ENCODE measurements at regions not wholly inside any gene's neighbourhood (a gene's known extent, or its start where the extent isn't known, plus 50 kb on each side); places are given as distances from the start of the nearest gene placed in this dataset.

GRCh38 chr3:104102386-104102785, 1264.3 kb upstream of the ALCAM start:
- no peak overlapping the region for H3K4me3 ChIP-seq (ENCODE audit: low read depth, low read length)
- peak; percentile 80 for TF ChIP-seq CTCF (IDR thresholded peaks at IDR 0.05; ENCODE audit: control insufficient read depth, extremely low read depth, insufficient read depth)
- DNase-seq (ENCODE audit: low read depth) = peak; percentile 33

DNA sequence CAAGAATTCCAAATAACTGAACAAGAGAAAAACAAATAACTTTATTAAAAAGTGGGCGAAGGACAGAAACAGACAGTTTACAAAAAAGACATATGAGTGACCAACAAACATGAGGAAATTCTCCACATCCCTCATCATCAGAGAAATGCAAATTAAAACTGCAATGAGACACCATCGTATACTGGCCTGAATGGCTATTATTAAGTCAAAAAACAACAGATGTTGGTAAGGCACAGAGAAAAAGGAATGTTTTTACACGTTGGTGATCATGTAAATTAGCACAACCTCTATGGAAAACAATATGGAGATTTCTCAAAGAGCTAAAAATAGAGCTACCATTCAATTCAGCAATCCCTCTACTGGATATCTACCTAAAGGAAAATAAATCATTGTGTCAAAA, 1260.4 kb upstream of the ALCAM start:
- TF ChIP-seq CTCF (IDR thresholded peaks at IDR 0.05; ENCODE audit: control insufficient read depth, extremely low read depth, insufficient read depth) = no peak
- DNase-seq (ENCODE audit: low read depth) = no peak
- no peak overlapping the region for H3K4me3 ChIP-seq (ENCODE audit: low read depth, low read length)

DNA sequence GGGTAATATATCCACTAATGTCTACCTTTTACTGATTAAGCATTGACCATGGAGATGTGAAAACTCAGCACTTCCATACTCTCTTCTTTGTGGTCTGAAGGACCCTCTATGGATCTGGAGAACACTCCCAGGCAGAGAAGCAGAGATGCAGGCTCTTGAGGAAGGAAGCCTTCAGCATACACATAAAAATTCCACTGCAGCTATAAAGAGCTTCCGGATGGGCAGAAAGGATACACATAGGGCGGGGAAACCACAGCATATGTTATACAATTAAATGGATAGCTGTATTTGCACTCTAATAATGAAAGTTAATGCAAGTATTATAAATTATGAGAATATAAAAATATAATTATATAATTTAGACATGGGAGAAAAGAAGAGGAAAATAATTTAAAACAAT, 1258.2 kb upstream of the ALCAM start:
- peak; percentile 19 for DNase-seq (ENCODE audit: low read depth)
- H3K4me3 ChIP-seq (ENCODE audit: low read depth, low read length) = no peak overlapping the region
- TF ChIP-seq CTCF (IDR thresholded peaks at IDR 0.05; ENCODE audit: control insufficient read depth, extremely low read depth, insufficient read depth) = no peak

- DNase-seq (ENCODE audit: low read depth) = no peak
- no peak for TF ChIP-seq CTCF (IDR thresholded peaks at IDR 0.05; ENCODE audit: control insufficient read depth, extremely low read depth, insufficient read depth)
- no peak overlapping the region for H3K4me3 ChIP-seq (ENCODE audit: low read depth, low read length)
Measured at GRCh38 chr3:104126463-104126862, 1240.2 kb upstream of the ALCAM start.

DNA sequence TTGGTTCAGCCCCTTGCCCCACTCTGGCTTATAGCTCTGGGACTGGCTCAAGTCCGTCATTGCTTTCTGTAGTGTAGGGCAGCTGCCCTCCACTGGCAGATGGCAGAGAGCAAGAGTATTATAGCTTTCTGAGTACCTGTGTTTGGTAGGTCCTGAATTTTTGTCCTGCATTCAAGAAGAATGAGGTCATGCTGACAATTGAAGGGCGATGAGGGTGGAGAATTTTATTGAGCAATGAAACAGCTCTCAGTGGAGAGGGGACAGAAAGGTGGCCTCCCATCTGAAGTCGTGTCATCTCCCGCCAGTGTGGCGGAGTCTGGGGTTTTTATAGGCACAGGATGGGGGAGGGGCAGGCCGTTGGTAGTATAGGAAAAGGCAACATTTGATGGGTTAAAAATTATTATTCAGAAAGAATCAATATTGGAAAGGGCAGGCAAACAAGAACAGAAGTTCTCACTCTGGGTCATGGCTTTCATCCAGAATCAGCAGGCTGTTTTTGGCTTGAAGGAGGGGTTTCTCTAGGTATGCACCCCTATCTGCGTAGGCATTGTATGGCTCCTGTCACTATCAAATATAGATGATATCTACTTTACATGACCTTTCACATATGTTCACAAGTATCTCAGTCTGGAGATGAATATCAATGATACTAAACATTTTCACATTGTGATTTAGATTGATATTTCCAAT, 1239.7 kb upstream of the ALCAM start:
- TF ChIP-seq CTCF (IDR thresholded peaks at IDR 0.05; ENCODE audit: control insufficient read depth, extremely low read depth, insufficient read depth) = no peak
- DNase-seq (ENCODE audit: low read depth) = no peak
- no peak overlapping the region for H3K4me3 ChIP-seq (ENCODE audit: low read depth, low read length)

DNA sequence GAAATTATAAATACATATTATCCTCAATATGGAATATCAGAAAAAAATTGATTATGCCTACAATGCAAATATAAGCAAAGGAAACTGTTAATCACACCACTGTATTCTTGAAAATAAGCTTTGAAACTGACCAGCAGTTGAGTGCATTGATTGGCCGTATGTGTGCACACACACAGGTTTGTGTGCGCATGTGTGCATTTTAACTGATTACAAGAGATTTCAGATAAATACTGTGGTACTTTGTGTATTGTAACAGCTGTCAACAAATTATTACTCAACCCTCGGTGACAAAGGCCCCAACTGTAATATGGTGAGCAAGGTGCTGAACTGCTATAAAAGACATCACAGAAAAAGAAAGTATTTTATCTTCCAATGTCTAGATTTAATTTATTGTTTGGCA, 1238.9 kb upstream of the ALCAM start:
- no peak for TF ChIP-seq CTCF (IDR thresholded peaks at IDR 0.05; ENCODE audit: control insufficient read depth, extremely low read depth, insufficient read depth)
- no peak overlapping the region for H3K4me3 ChIP-seq (ENCODE audit: low read depth, low read length)
- no peak for DNase-seq (ENCODE audit: low read depth)
